BLaER1 treated with 17β-estradiol and CSF1 and Interleukin-3, amounts not matched to agents 10 nM and 100 nM (cell line): ENCODE measurements at regions not wholly inside any gene's neighbourhood (a gene's known extent, or its start where the extent isn't known, plus 50 kb on each side); places are given as distances from the start of the nearest gene placed in this dataset.
A peak's percentile ranks its signal among the peaks of the same experiment; 100 is the strongest.

Experiments
- H3K27ac ChIP-seq, 11 experiments: shearing (Covaris generic); formaldehyde crosslinking; 2 replicates each; pipeline ENCODE4 v1.8.1; 2022
- H3K27me3 ChIP-seq, 11 experiments: shearing (Covaris generic); formaldehyde crosslinking; 2 replicates each; pipeline ENCODE4 v1.8.1; 2022
- H3K36me3 ChIP-seq, 11 experiments: shearing (Covaris generic); formaldehyde crosslinking; 2 replicates each; pipeline ENCODE4 v1.8.1; 2022
- H3K4me1 ChIP-seq, 10 experiments: shearing (Covaris generic); formaldehyde crosslinking; 2 replicates each; pipeline ENCODE4 v1.8.1; 2022
- H3K4me2 ChIP-seq, 11 experiments: shearing (Covaris generic); formaldehyde crosslinking; 2 replicates each; pipeline ENCODE4 v1.8.1; 2022
- H3K4me3 ChIP-seq, 10 experiments: shearing (Covaris generic); formaldehyde crosslinking; 2 replicates each; pipeline ENCODE4 v1.8.1; 2022
- H3K9ac ChIP-seq, 11 experiments: shearing (Covaris generic); formaldehyde crosslinking; 2 replicates each; pipeline ENCODE4 v1.8.1; 2022
- H3K9me3 ChIP-seq, 11 experiments: shearing (Covaris generic); formaldehyde crosslinking; replicated peaks in 1 of 11; 2 replicates each; pipeline ENCODE4 v1.8.1; 2022
- H4K20me1 ChIP-seq, 11 experiments: shearing (Covaris generic); formaldehyde crosslinking; 2 replicates each; pipeline ENCODE4 v1.8.1; 2022
- Cebpa-rat ChIP-seq, 11 experiments: shearing (Covaris generic); IDR thresholded peaks; 2 replicates each; pipeline ENCODE4 v1.8.1; 2022

DNA sequence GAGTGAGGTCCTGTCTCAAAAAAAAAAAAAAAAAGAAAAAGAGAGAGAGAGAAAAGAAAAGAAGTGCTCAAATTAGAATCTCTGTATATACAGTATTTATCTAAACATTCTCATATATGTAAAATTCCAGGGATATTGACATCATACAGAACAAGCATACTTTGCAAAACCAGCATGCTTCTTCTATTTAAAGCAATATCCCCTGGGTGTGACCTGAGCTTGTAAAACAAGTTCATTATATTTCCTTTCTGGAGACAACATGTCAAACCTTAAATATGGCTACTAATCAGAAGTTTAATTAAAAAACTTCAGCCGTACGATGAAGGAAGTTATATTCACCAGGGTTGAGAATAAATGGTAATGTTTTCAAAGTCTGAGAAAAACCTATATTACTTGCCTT is 175.8 kb upstream of the HMGA2 start:
- Histone ChIP-seq H4K20me1 (no peaks in the 10 kb centered on the region), H3K4me2 (0 out of 22 replicates have a peak overlapping the region, but pooled peaks of 2 of the 11 experiments have one; percentile 2 to 33), H3K27me3 (no peaks in the 10 kb centered on the region), H3K9me3 (peaks cover 0 to 11% (median 0%) of the 10 kb centered on the region in 11 experiments; a peak in 6 of 22 replicates), H3K27ac (no peak overlapping the region), H3K9ac (no peak overlapping the region), H3K36me3 (no peaks in the 10 kb centered on the region), H3K4me1 (peaks cover 0 to 15% (median under 1%) of the 10 kb centered on the region in 10 experiments; a peak in 7 of 20 replicates), H3K4me3 (no peak overlapping the region)
- TF ChIP-seq Cebpa-rat (IDR thresholded peaks at IDR 0.05) = no peak

GRCh38 chr12:65649126-65649525 is 175.2 kb upstream of the HMGA2 start:
- peaks cover 0 to 21% (median 2%) of the 10 kb centered on the region in 10 experiments; a peak in 9 of 20 replicates for H3K4me1 ChIP-seq
- peaks cover 0 to 11% (median 0%) of the 10 kb centered on the region in 11 experiments; a peak in 6 of 22 replicates for H3K9me3 ChIP-seq
- H3K4me2 ChIP-seq = peak overlapping the region in 2 of 11 experiments; percentile 2 to 33; a peak in 1 of 22 replicates
- H4K20me1 ChIP-seq = no peaks in the 10 kb centered on the region
- no peaks in the 10 kb centered on the region for H3K36me3 ChIP-seq
- H3K27ac ChIP-seq = no peak overlapping the region
- no peak overlapping the region for H3K9ac ChIP-seq
- TF ChIP-seq Cebpa-rat (IDR thresholded peaks at IDR 0.05) = no peak
- no peak overlapping the region for H3K4me3 ChIP-seq
- H3K27me3 ChIP-seq = no peaks in the 10 kb centered on the region

DNA sequence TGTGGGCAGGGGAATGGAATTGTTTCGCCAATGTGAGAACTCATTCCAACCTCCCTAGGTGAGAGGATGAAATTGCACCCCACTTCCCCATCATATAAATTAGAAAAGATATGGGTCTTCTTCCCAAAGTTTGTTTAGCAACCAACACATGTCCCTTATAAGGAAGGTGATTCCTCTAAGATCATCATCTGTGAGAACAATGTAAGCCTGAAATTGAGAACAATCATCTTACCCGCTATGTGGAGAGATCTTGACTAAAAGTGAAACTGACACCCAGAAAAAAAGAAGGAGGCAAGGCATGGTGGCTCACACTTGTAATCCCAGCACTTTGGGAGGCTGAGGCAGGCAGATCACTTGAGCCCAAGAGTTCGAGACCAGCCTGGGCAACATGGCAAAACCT is 173.2 kb upstream of the HMGA2 start:
- no peak for TF ChIP-seq Cebpa-rat (IDR thresholded peaks at IDR 0.05)
- Histone ChIP-seq H3K36me3 (no peaks in the 10 kb centered on the region), H3K4me3 (no peak overlapping the region), H3K4me2 (no peak overlapping the region), H4K20me1 (no peaks in the 10 kb centered on the region), H3K4me1 (peaks cover 0 to 38% (median 3%) of the 10 kb centered on the region in 10 experiments; a peak in 15 of 20 replicates), H3K9ac (no peak overlapping the region), H3K27me3 (peaks cover 0 to 6% (median 0%) of the 10 kb centered on the region in 11 experiments; a peak in 2 of 22 replicates), H3K27ac (no peak overlapping the region), H3K9me3 (peaks cover 0 to 11% (median 0%) of the 10 kb centered on the region in 11 experiments; a peak in 6 of 22 replicates)

DNA sequence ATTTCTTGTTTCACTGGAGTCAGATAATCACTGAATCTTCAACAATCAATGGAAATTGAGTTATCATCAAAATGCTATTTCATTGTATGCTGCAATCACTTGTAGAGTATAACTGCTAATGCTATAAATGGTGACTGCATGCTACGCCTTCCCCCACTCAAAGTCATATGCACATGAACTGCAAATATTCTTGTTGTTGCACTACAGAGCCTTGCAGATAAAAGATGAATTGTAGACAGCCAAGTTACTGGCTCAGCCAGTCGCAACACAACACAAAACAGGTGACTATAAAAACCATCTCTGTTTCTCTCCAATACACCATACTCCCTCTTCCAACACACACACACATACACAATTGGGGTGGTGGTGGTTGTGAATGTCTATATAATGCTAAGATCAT is 171.0 kb upstream of the HMGA2 start:
- Histone ChIP-seq H3K27me3 (peaks cover 0 to 6% (median 0%) of the 10 kb centered on the region in 11 experiments; a peak in 2 of 22 replicates), H3K9ac (no peak overlapping the region)

DNA sequence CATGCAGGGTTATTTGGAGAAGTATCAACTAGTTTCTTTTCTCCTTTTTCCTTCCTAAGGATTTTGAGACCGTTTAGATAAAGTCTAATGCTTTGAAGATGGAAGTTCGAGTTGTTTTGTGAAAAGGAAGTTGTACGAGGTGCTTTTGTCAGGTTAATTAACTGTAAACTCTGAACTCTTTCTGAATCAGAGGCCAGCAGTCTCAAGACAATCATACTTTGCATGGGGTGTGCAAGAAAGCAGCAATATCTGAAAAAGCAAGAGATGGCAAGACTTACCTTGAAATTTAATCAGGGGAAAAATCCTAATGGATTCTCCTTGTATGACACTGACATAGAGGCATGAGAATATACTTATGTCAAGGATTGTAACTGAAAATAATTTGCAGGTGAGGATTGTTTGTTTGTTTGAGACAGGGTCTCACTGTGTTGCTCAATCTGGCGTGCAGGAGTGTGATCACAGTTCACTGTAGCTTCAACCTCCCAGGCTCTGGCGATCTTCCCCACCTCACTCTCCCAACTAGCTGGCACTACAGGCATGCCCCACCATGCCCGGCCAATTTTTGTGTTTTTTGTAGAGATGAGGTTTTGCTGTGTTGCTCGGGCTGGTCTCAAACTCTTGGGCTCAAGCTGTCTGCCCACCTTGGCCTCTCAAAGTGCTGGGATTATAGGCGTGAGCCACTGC is 170.2 kb upstream of the HMGA2 start:
- Histone ChIP-seq H3K36me3 (no peaks in the 10 kb centered on the region), H4K20me1 (no peaks in the 10 kb centered on the region), H3K9ac (no peak overlapping the region), H3K4me2 (peak overlapping the region in 4 of 11 experiments; percentile 39 to 78 (median 64); a peak in 8 of 22 replicates), H3K4me1 (peaks cover 10 to 57% (median 23%) of the 10 kb centered on the region in 10 experiments), H3K4me3 (no peak overlapping the region), H3K9me3 (peaks cover 0 to 12% (median 0%) of the 10 kb centered on the region in 11 experiments; a peak in 6 of 22 replicates), H3K27me3 (peaks cover 0 to 6% (median 0%) of the 10 kb centered on the region in 11 experiments; a peak in 2 of 22 replicates), H3K27ac (peak overlapping the region in 1 of 11 experiments; percentile 26; a peak in 1 of 22 replicates)
- TF ChIP-seq Cebpa-rat (IDR thresholded peaks at IDR 0.05) = no peak

More for the DNA sequence above, 171.0 kb upstream of the HMGA2 start:
- H4K20me1 ChIP-seq = no peaks in the 10 kb centered on the region
- H3K9me3 ChIP-seq = peaks cover 0 to 11% (median 0%) of the 10 kb centered on the region in 11 experiments; a peak in 6 of 22 replicates
- H3K4me2 ChIP-seq = peak overlapping the region in 4 of 11 experiments; percentile 27 to 78 (median 48); a peak in 7 of 22 replicates
- no peak overlapping the region for H3K4me3 ChIP-seq
- peaks cover 10 to 60% (median 23%) of the 10 kb centered on the region in 10 experiments for H3K4me1 ChIP-seq
- no peaks in the 10 kb centered on the region for H3K36me3 ChIP-seq
- no peak for TF ChIP-seq Cebpa-rat (IDR thresholded peaks at IDR 0.05)
- H3K27ac ChIP-seq = no peak overlapping the region

DNA sequence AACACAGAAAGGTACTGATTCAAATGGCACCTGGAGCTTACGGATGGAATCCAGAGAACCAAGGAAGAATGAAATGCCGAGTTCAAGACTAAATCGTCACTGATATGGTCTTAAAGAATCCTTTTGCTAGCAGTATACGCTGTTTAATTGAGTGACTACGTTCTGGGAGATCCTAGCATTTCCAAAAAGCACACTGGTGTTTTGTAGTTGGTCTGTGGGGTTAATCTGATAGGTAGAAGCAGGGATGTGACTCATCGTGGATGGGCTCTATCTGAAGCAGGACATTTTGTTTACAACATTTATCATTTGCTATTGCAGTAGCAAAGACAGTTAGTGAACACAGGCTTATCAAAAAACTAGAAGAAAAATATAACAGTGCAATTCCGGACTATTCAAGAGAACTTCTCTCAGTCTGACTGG is 169.2 kb upstream of the HMGA2 start:
- Histone ChIP-seq H3K27me3 (peaks cover 0 to 12% (median 0%) of the 10 kb centered on the region in 11 experiments; a peak in 4 of 22 replicates), H3K9me3 (peaks cover 0 to 22% (median 4%) of the 10 kb centered on the region in 11 experiments; a peak in 6 of 22 replicates), H3K27ac (peak overlapping the region in 1 of 11 experiments; percentile 10; a peak in 2 of 22 replicates), H3K9ac (no peak overlapping the region), H3K36me3 (no peaks in the 10 kb centered on the region), H4K20me1 (no peaks in the 10 kb centered on the region), H3K4me1 (peaks cover 10 to 53% (median 23%) of the 10 kb centered on the region in 10 experiments), H3K4me2 (peak overlapping the region in 2 of 11 experiments; percentile 26 to 77; a peak in 3 of 22 replicates), H3K4me3 (no peak overlapping the region)
- TF ChIP-seq Cebpa-rat (IDR thresholded peaks at IDR 0.05) = no peak

DNA sequence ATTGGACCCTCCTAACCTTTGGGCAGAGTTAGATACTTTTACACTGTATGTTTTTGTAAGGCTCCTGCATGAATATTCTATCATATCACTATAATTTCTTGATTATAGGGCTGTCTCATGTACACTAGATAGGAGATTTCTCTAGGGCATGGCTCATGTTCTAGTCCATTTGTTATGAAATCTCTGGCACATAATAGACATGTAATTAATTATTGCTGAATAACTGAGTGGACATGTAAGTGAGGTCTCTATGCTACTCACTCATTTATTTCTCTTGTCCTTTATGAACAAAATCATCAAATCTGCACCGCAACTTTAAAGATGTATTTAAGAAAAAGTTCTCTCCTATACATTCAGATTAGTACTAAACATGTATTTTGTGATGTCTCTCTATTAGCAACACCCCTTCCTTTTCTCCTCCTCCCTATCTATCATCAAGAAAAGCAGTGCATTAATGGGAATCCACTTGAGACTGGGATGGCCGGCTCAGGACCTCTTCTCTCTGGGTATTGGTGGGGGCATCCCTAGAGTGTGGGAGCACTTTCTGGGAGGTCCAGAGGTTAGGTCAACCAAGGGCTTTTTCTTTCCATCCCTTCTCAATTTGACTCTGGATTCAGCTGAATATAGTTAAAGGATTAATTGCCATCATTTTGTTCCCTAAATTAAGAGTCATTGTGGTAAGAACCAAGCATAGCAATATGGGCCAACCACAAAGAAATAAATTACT is 168.0 kb upstream of the HMGA2 start:
- TF ChIP-seq Cebpa-rat (IDR thresholded peaks at IDR 0.05) = no peak
- Histone ChIP-seq H3K27me3 (peaks cover 0 to 19% (median 0%) of the 10 kb centered on the region in 11 experiments; a peak in 4 of 22 replicates), H3K36me3 (no peaks in the 10 kb centered on the region), H3K9ac (peak overlapping the region in 8 of 11 experiments; percentile 23 to 66 (median 51); a peak in 12 of 22 replicates), H3K27ac (peak overlapping the region in 10 of 11 experiments; percentile 38 to 85 (median 77); a peak in 19 of 22 replicates), H4K20me1 (no peaks in the 10 kb centered on the region), H3K4me3 (no peak overlapping the region), H3K4me2 (peak overlapping the region in 10 of 11 experiments; percentile 40 to 77 (median 67); a peak in 20 of 22 replicates), H3K4me1 (peaks cover 10 to 53% (median 23%) of the 10 kb centered on the region in 10 experiments), H3K9me3 (peaks cover 0 to 19% (median 0%) of the 10 kb centered on the region in 11 experiments; a peak in 5 of 22 replicates)

GRCh38 chr12:65656891-65657351 is 167.4 kb upstream of the HMGA2 start:
- peak overlapping the region in 1 of 10 experiments; percentile 16; a peak in 1 of 20 replicates for H3K4me3 ChIP-seq
- H3K9me3 ChIP-seq = peaks cover 0 to 18% (median 0%) of the 10 kb centered on the region in 11 experiments; a peak in 2 of 22 replicates
- H3K36me3 ChIP-seq = no peaks in the 10 kb centered on the region
- H3K9ac ChIP-seq = peak overlapping the region in 5 of 11 experiments; percentile 23 to 57 (median 51); a peak in 9 of 22 replicates
- H4K20me1 ChIP-seq = no peaks in the 10 kb centered on the region
- peak in 4 of 11 experiments; percentile 21 to 59 (median 46); a peak in 3 of 22 replicates for TF ChIP-seq Cebpa-rat (IDR thresholded peaks at IDR 0.05)
- peak overlapping the region in 10 of 11 experiments; percentile 49 to 85 (median 79); a peak in 19 of 22 replicates for H3K27ac ChIP-seq
- H3K4me2 ChIP-seq = peak overlapping the region; percentile 48 to 77 (median 64)
- H3K4me1 ChIP-seq = peaks cover 10 to 53% (median 23%) of the 10 kb centered on the region in 10 experiments
- peaks cover 0 to 19% (median 0%) of the 10 kb centered on the region in 11 experiments; a peak in 4 of 22 replicates for H3K27me3 ChIP-seq
